HG03442 (cell line): ENCODE measurements at regions not wholly inside any gene's neighbourhood (a gene's known extent, or its start where the extent isn't known, plus 50 kb on each side); places are given as distances from the start of the nearest gene placed in this dataset.
"Not testable (repeated sequence)": the region's sequence is repeated elsewhere in the genome, so short reads cannot be mapped to it uniquely, and the experiment has no call there.

Source experiments
- ATAC-seq: cut with Tn5 transposase; IDR thresholded peaks from one replicate; pipeline ENCODE4 v1.9.1; 2021; ENCODE audit warnings: mild to moderate bottlenecking, moderate library complexity; ENCODE audit not compliant: unreplicated experiment

GRCh38 chr17:20681746-20682722 lies 102.5 kb downstream of the CDRT15L2 start:
- ATAC-seq: not testable (repeated sequence)

GRCh38 chr17:20683651-20684229 lies 104.2 kb downstream of the CDRT15L2 start:
- ATAC-seq: not testable (repeated sequence)

DNA sequence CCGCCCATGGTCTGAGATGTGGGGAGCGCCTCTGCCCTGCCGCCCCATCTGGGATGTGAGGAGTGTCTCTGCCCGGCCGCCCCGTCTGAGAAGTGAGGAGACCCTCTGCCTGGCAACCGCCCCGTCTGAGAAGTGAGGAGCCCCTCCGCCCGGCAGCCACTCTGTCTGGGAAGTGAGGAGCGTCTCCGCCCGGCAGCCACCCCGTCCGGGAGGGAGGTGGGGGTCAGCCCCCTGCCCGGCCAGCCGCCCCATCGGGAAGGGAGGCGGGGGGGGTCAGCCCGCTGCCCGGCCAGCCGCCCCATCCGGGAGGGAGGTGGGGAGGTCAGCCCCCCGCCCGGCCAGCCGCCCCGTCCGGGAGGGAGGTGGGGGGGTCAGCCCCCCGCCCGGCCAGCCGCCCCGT lies 105.5 kb downstream of the CDRT15L2 start:
- ATAC-seq: not testable (repeated sequence)

GRCh38 chr17:20687584-20687983 lies 108.1 kb downstream of the CDRT15L2 start:
- ATAC-seq: not testable (repeated sequence)

- not testable (repeated sequence) for ATAC-seq
Observed at GRCh38 chr17:20689170-20689749, 109.7 kb downstream of the CDRT15L2 start.

DNA sequence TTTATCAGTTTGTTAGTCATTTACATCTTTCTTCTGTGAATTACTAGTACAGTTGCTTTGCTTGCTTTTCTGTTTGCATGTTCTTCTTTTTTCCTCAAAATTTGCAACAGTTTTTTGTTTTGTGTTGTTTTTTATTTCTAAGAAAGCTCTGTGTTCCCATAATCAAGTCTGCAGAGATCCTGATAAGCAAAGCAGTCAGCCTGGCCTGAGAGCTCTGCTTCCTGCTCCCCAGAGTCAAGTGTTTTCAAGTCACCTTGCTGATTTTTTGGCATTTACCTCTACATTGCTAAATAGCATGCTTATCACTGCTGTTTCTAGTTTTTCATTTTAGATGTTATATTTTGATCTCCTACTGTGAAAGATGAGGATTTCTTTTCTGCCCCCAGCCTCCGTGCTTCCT lies 113.2 kb downstream of the CDRT15L2 start:
- ATAC-seq: not testable (repeated sequence)

GRCh38 chr17:20695871-20696270 lies 116.3 kb downstream of the CDRT15L2 start:
- not testable (repeated sequence) for ATAC-seq

GRCh38 chr17:20698463-20699206 lies 119.1 kb downstream of the CDRT15L2 start:
- ATAC-seq: peak; percentile 85

- not testable (repeated sequence) for ATAC-seq
Observed at GRCh38 chr17:20700528-20700927, 121.0 kb downstream of the CDRT15L2 start.

DNA sequence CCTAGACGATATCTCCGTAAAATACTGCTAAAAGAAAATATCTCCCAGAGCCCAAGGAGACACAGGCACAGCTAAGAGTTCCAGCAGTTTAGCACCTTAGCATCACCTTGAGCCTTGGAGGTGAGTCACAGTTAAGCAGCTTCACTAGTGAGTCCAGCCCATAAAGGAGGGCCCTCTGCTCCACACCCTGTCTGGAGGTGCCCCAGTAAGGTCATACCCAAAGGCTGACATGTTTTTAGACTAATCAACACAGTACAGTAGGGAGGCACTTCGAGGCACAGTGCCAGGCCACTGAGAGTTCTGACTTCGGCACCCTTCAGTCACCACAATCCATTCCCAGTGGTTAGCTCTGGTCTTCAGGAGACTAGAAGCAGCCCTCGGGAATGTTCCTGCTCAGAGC lies 121.8 kb downstream of the CDRT15L2 start:
- not testable (repeated sequence) for ATAC-seq

GRCh38 chr17:20702692-20703091 lies 123.2 kb downstream of the CDRT15L2 start:
- no peak for ATAC-seq

DNA sequence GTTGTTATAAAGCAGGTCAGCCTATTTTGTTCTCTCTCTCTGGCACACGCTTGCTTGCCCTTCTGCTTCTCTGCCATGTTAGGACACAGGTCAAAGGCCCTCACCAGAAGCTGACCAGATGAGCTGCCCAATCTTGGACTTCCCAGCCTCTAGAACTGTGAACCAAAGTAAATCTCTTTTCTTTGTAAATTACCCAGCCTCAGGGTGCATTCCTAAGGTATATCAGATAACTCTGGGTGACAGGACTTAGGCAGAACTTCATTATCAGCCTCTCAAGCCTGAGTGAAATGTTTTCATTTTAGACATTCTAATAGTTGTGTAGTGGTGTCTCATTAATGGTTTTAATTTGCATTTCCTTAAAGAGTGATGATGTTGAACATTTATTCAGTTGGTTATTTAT lies 124.3 kb downstream of the CDRT15L2 start:
- ATAC-seq: no peak

GRCh38 chr17:20705186-20705585 lies 125.7 kb downstream of the CDRT15L2 start:
- not testable (repeated sequence) for ATAC-seq

DNA sequence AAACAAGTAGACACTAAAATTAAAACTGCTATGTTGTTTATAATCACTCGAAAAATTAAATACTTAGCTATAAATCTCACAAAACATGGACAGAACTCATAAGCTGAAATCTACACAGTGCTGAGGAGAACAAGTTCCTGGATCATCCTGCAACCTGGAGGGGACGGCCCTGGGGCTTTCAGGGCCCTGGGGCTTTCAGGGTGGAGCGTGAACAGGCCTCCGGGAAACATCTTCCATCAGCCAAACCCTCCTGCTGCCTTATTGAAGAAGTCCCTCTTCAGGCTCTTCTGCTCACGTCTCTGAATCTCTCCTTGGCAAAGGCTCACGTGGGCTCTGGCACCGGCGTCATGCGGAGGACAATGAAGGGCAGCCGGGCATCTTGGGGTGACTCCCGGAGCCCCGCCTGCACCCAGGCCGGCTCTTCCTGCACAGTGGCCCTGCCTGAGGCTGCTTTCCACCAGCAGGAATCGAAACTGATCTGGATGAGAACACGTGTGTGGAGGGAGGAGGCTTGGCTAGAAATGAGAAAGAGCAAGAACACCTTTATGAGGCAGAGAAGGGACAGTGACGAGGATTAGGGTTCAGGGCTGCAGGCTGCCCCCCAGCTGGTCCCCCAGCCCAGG lies 127.3 kb downstream of the CDRT15L2 start:
- ATAC-seq: no peak

- not testable (repeated sequence) for ATAC-seq
Observed at GRCh38 chr17:20708821-20709220, 129.3 kb downstream of the CDRT15L2 start.

- not testable (repeated sequence) for ATAC-seq
Observed at GRCh38 chr17:20716481-20716880, 137.0 kb downstream of the CDRT15L2 start.

DNA sequence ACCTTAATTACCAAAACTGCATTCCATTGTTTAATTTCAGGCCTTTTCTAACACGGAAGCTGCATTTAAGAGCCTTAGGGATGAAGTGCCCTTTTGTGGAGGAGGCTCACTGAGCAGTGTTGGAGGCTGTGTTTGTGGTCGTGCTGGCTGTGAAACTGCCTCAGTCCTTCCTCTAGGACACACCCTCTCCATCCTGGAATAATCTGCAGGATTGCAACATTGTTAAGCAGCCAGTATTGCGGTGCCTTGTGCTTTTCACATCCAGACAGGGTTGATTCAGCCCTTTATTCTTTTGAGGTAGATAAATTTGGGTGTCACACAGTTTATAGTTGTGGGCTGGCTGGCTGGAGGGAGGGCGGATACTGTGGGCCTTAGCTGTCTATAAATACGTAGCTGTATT lies 141.6 kb downstream of the CDRT15L2 start:
- ATAC-seq: no peak

GRCh38 chr17:20724391-20724790 lies 144.9 kb downstream of the CDRT15L2 start:
- not testable (repeated sequence) for ATAC-seq

DNA sequence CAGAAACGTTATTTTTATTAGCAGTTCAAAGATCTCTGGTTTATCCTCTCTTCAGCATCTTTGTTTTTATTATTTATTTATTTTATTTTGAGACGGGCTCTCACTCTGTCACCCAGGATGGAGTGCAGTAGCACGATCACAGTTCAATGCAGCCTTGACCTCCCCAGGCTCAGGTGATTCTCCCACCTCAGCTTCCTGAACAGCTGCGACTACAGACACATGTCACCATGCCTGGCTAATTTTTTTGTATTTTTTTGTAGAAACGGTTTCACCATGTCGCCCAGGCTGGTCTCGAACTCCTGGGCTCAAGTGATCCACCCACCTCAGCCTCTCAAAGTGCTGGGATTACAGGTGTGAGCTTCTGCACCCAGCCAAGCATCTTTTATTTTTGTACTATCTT lies 147.7 kb downstream of the CDRT15L2 start:
- not testable (repeated sequence) for ATAC-seq

- no peak for ATAC-seq
Observed at GRCh38 chr17:20728181-20728580, 148.7 kb downstream of the CDRT15L2 start.
